ENCODE measurements at regions not wholly inside any gene's neighbourhood (a gene's known extent, or its start where the extent isn't known, plus 50 kb on each side); places are given as distances from the start of the nearest gene placed in this dataset.

DNA sequence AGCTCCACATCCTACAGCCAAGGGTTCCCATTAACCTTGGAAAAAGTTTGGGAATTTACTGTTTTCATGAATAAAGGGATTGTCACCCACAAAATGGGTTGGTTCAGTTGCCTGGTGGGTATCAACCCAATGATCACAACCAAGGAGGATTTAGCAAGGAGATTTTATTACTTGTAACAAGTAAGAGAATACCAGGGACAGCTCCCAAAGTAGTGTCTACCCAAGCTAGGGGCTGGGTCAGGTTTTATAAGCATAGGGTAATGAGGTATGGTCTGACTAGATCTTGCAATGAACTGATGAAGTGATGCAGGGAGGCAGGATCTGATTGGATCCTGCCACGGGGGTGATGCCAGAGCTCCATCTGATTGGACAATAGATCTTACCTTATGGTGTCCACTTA lies 681.8 kb downstream of the SLC4A3 start:
- TF ChIP-seq, protein P1, sequence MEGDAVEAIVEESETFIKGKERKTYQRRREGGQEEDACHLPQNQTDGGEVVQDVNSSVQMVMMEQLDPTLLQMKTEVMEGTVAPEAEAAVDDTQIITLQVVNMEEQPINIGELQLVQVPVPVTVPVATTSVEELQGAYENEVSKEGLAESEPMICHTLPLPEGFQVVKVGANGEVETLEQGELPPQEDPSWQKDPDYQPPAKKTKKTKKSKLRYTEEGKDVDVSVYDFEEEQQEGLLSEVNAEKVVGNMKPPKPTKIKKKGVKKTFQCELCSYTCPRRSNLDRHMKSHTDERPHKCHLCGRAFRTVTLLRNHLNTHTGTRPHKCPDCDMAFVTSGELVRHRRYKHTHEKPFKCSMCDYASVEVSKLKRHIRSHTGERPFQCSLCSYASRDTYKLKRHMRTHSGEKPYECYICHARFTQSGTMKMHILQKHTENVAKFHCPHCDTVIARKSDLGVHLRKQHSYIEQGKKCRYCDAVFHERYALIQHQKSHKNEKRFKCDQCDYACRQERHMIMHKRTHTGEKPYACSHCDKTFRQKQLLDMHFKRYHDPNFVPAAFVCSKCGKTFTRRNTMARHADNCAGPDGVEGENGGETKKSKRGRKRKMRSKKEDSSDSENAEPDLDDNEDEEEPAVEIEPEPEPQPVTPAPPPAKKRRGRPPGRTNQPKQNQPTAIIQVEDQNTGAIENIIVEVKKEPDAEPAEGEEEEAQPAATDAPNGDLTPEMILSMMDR (IDR thresholded peaks at IDR 0.05; ENCODE audit: borderline replicate concordance, insufficient read depth, low read depth, low read length), result no peak

DNA sequence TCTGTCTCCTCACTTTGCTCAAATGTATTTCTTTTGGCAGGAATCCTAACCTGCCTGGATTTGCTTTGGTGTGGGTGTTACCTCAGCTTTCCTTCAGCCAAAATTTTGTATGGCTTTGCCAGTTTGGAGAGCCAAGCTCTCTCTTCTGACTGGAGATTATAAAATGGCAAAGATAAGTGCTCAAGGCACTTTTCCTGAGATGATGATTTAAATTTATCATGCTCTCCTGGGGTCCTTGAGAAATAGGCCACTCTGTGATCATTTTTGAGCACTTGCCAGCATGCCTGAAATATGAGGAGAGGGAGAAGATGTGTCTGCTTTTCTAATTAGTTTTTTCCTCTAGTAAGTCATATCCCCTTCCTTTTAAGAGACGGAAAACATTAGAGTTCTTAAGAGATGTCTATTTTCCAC lies 683.0 kb downstream of the SLC4A3 start:
- TF ChIP-seq, protein P1 (IDR thresholded peaks at IDR 0.05; ENCODE audit: borderline replicate concordance, insufficient read depth, low read depth, low read length), result no peak
- H3K4me3 ChIP-seq (ENCODE audit: low read depth, low read length), result no peak overlapping the region

More for the DNA sequence above, 681.8 kb downstream of the SLC4A3 start:
- H3K4me3 ChIP-seq (ENCODE audit: low read depth, low read length), result no peak overlapping the region

DNA sequence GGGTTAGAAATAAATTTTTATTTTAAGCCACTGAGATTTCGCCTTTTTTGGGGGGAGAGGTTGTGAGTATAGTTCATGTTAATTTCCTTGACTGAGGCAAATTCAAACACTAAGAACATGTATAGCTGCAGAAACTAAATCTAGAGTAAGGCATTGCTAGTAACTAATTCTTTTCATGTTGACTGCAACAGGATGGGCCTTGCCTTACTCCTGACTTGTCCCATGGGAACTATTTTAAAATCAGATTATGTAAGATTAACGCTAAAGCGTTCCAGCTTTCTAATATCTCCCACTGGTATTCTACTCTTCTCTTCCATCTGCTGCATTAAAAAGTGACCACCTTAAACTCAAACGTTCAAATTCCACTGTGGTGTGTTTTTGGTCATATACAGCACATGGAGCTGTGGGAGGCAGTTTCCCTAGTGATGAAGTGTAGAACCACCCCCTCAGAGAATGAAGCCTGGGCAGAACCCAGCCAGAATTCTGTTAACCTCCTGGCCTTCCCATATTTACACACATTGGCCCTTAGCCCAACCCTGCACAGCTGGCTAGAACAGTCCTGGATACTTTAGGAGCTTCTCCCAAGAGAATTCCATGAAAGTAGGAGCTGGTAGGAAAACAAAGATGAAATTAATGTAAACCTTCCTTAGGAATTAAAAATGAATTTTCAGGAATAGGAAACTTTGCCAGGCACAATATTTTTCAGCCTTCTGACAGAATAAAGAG lies 687.8 kb downstream of the SLC4A3 start:
- TF ChIP-seq, protein P1 (IDR thresholded peaks at IDR 0.05; ENCODE audit: borderline replicate concordance, insufficient read depth, low read depth, low read length), result no peak
- H3K4me3 ChIP-seq (ENCODE audit: low read depth, low read length), result no peak overlapping the region

DNA sequence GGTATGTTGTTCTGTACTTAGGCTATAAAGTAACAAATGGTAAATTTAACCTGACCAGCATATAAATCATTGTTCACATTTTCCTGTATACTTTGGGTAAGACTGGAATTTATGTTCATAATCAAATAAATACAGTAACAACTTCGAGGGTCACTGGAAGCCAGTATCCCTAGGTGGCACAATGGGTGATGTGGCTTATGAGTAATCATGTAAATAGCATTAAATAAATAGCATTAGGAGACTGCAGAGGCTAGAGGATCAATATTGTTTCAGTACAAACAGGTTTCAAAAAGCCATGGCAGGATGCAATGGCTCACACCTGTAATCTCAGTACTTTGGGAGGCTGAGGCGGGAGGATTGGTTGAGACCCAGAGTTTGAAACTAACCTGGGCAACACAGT lies 690.6 kb downstream of the SLC4A3 start:
- no peak overlapping the region for H3K4me3 ChIP-seq (ENCODE audit: low read depth, low read length)
- TF ChIP-seq, protein P1 (IDR thresholded peaks at IDR 0.05; ENCODE audit: borderline replicate concordance, insufficient read depth, low read depth, low read length), result no peak

DNA sequence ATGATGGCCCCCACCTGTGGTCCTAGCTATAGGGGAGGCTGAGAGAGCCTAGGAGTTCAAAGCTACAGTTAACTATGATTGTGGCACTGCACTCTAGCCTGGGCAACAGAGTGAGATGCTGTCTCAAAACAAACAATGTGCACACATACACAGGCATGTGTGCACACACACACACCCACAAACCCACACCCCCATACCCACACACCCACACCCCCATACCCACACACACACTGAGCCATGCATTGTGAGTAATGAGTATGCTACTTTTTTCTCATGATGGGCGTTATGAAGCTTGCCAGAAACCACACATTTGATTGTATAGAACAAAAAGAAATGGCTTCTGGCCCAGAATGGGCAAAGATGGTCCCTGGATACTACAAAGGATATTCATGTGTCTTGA lies 691.1 kb downstream of the SLC4A3 start:
- no peak overlapping the region for H3K4me3 ChIP-seq (ENCODE audit: low read depth, low read length)
- TF ChIP-seq, protein P1 (IDR thresholded peaks at IDR 0.05; ENCODE audit: borderline replicate concordance, insufficient read depth, low read depth, low read length), result no peak

DNA sequence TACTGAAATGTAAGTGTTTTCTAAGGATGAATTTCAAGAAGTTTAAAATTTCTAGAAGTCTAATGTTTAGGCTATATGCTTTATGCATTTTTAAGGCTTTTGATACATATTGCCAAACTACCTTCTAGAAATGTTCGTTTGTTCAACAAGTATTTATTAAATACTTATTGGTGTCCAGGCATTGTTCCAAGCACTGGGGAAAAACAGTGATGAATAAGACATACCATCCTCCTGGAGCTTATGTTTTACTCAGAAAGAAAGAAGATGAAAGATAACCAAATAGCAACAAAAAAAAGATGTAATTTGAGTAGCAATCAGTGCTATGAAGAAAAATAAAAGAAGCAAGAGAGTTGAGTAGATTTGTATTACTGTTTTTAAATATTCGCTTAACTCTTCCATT lies 692.9 kb downstream of the SLC4A3 start:
- no peak overlapping the region for H3K4me3 ChIP-seq (ENCODE audit: low read depth, low read length)
- TF ChIP-seq, protein P1 (IDR thresholded peaks at IDR 0.05; ENCODE audit: borderline replicate concordance, insufficient read depth, low read depth, low read length), result no peak

DNA sequence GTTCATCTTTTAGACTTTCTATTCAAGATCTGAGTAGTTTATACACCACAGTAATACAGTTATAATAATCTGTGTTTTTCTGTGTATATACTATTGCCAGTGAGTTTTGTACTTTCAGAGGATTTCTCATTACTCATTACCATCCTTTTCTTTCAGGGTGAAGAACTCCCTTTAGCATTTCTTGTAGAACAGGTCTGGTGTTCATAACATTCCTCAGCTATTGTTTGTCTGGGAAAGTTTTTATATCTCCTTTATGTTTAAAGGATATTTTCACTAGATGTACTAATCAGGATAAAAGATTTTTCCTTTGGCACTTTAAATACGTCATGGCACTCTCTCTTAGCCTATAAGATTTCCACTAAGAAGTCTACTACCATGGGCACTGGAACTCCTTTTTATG lies 705.5 kb downstream of the SLC4A3 start:
- TF ChIP-seq, protein P1 (IDR thresholded peaks at IDR 0.05; ENCODE audit: borderline replicate concordance, insufficient read depth, low read depth, low read length), result no peak
- H3K4me3 ChIP-seq (ENCODE audit: low read depth, low read length), result no peak overlapping the region

Measured in GM12875 (cell line).